ENCODE measurements at regions not wholly inside any gene's neighbourhood (a gene's known extent, or its start where the extent isn't known, plus 50 kb on each side); places are given as distances from the start of the nearest gene placed in this dataset.

- TF ChIP-seq CTCF (IDR thresholded peaks at IDR 0.05; ENCODE audit: low read length), result no peak
- TF ChIP-seq EZH2 (optimal IDR thresholded peaks at IDR 0.05; ENCODE audit: low read depth, low read length), result no peak
- no peak for TF ChIP-seq EZH2phosphoT487 (IDR thresholded peaks at IDR 0.05; ENCODE audit: low read length)
These were observed 126.4 kb upstream of the CDH4 start for GRCh38 chr20:61125546-61126180.
